Vagina (tissue), 2 donors: ENCODE measurements at regions not wholly inside any gene's neighbourhood (a gene's known extent, or its start where the extent isn't known, plus 50 kb on each side); places are given as distances from the start of the nearest gene placed in this dataset.

ENCODE experiments used
- CTCF ChIP-seq, 3 experiments: fragments of 450-650 bp in 2 of 3; fragments of 200-600 bp in 1 of 3; sonication (generic) in 1 of 3; IDR thresholded peaks; one replicate each; pipeline ENCODE4 v1.5.1; 2017 to 2019; ENCODE audit warnings: antibody characterized with exemption in 3 of 3, mild to moderate bottlenecking in 2 of 3, moderate library complexity in 2 of 3
- POLR2A ChIP-seq, 2 donors: fragments of 450-650 bp; IDR thresholded peaks; one replicate each; pipeline ENCODE4 v1.6.1; 2017; ENCODE audit warnings: antibody characterized with exemption in 2 of 2, mild to moderate bottlenecking in 2 of 2, moderate library complexity in 2 of 2

- no peak for TF ChIP-seq POLR2A (IDR thresholded peaks at IDR 0.05)
- no peak for TF ChIP-seq CTCF (IDR thresholded peaks at IDR 0.05)
Measured at GRCh38 chr13:33353646-33354045, 68.1 kb upstream of the STARD13 start.
